Liver (tissue), 8 donors: ENCODE measurements at regions not wholly inside any gene's neighbourhood (a gene's known extent, or its start where the extent isn't known, plus 50 kb on each side); places are given as distances from the start of the nearest gene placed in this dataset.
"Not testable (repeated sequence)": the region's sequence is repeated elsewhere in the genome, so short reads cannot be mapped to it uniquely, and the experiment has no call there.

Source experiments
- DNase-seq: peaks from one replicate; pipeline ENCODE4 v3.0.0-alpha.2; 2017; ENCODE audit warnings: low spot score
- H3K27ac ChIP-seq, 2 donors: one replicate each; pipeline ENCODE4 v1.7.0; 2013; ENCODE audit warnings: inconsistent platforms in 2 of 2, low read length in 2 of 2, control low read depth in 1 of 2, low read depth in 1 of 2, mild to moderate bottlenecking in 1 of 2
- H3K27me3 ChIP-seq, 4 donors: one replicate each; pipeline versions ENCODE4 v1.6.1 to v1.7.0; 2013; ENCODE audit warnings: low read length in 3 of 4, inconsistent platforms in 1 of 4, mild to moderate bottlenecking in 1 of 4, moderate library complexity in 1 of 4; ENCODE audit not compliant: control insufficient read depth in 4 of 4, insufficient read depth in 4 of 4
- H3K36me3 ChIP-seq, 4 donors: one replicate each; pipeline versions ENCODE4 v1.6.1 to v1.7.0; 2013; ENCODE audit warnings: low read length in 3 of 4, mild to moderate bottlenecking in 3 of 4, low read depth in 1 of 4, moderate library complexity in 1 of 4; ENCODE audit not compliant: control insufficient read depth in 4 of 4, insufficient read depth in 3 of 4
- H3K4me1 ChIP-seq, 4 donors: one replicate each; pipeline versions ENCODE4 v1.6.1 to v1.7.0; 2013; ENCODE audit warnings: low read length in 3 of 4, mild to moderate bottlenecking in 3 of 4, moderate library complexity in 1 of 4; ENCODE audit not compliant: control insufficient read depth in 4 of 4, insufficient read depth in 4 of 4
- H3K4me3 ChIP-seq, 3 donors: one replicate each; pipeline versions ENCODE4 v1.6.1 to v1.7.0; 2013; ENCODE audit warnings: low read length in 3 of 3, control low read depth in 1 of 3, low read depth in 1 of 3, mild to moderate bottlenecking in 1 of 3
- H3K9ac ChIP-seq, 2 donors: one replicate each; pipeline ENCODE4 v1.7.0; 2013; ENCODE audit warnings: low read length in 2 of 2, mild to moderate bottlenecking in 2 of 2, moderate library complexity in 2 of 2, control low read depth in 1 of 2, low read depth in 1 of 2
- H3K9me3 ChIP-seq, 4 donors: one replicate each; pipeline versions ENCODE4 v1.6.1 to v1.7.0; 2013; ENCODE audit warnings: low read length in 3 of 4; ENCODE audit not compliant: control insufficient read depth in 4 of 4
- ATF3 ChIP-seq: IDR thresholded peaks from 2 replicates; pipeline ENCODE4 v1.6.1; 2016; ENCODE audit warnings: antibody characterized with exemption
- CTCF ChIP-seq: fragments of 150-350 bp; IDR thresholded peaks from 2 replicates; pipeline ENCODE4 v1.5.1; 2017; ENCODE audit warnings: improper control_type of control experiment, low read depth, low read length; ENCODE audit not compliant: missing input control
- EGR1 ChIP-seq, 2 donors: IDR thresholded peaks; 2 replicates each; pipeline ENCODE4 v1.6.1; 2016 to 2018; ENCODE audit warnings: antibody characterized with exemption in 2 of 2, low read depth in 2 of 2
- FOXA1 ChIP-seq: IDR thresholded peaks from 2 replicates; pipeline ENCODE4 v1.6.1; 2016; ENCODE audit warnings: antibody characterized with exemption
- GABPA ChIP-seq, 2 donors: IDR thresholded peaks in 1 of 2; conservative IDR thresholded peaks in 1 of 2; 2 replicates each; pipeline ENCODE4 v1.6.1; 2016; ENCODE audit warnings: antibody characterized with exemption in 2 of 2, mild to moderate bottlenecking in 1 of 2, moderate library complexity in 1 of 2
- HNF4A ChIP-seq, 2 donors: conservative IDR thresholded peaks; 2 replicates each; pipeline ENCODE4 v1.6.1; 2016; ENCODE audit warnings: antibody characterized with exemption in 2 of 2, mild to moderate bottlenecking in 2 of 2
- HNF4G ChIP-seq: IDR thresholded peaks from 2 replicates; pipeline ENCODE4 v1.6.1; 2016; ENCODE audit warnings: antibody characterized with exemption
- MAX ChIP-seq: IDR thresholded peaks from 2 replicates; pipeline ENCODE4 v1.6.1; 2016; ENCODE audit warnings: antibody characterized with exemption
- NR2F2 ChIP-seq: IDR thresholded peaks from 2 replicates; pipeline ENCODE4 v1.6.1; 2016; ENCODE audit warnings: antibody characterized with exemption
- RAD21 ChIP-seq, 2 donors: IDR thresholded peaks; 2 replicates each; pipeline ENCODE4 v1.6.1; 2016; ENCODE audit warnings: antibody characterized with exemption in 2 of 2, mild to moderate bottlenecking in 2 of 2
- REST ChIP-seq: IDR thresholded peaks from 2 replicates; pipeline ENCODE4 v1.6.1; 2016; ENCODE audit warnings: antibody characterized with exemption, mild to moderate bottlenecking
- RXRA ChIP-seq, 2 donors: IDR thresholded peaks; 2 replicates each; pipeline ENCODE4 v1.6.1; 2017 to 2018; ENCODE audit warnings: antibody characterized with exemption in 2 of 2, mild to moderate bottlenecking in 1 of 2
- SP1 ChIP-seq: IDR thresholded peaks from 2 replicates; pipeline ENCODE4 v1.6.1; 2018; ENCODE audit warnings: antibody characterized with exemption, mild to moderate bottlenecking
- TAF1 ChIP-seq: conservative IDR thresholded peaks from 2 replicates; pipeline ENCODE4 v1.6.1; 2016; ENCODE audit warnings: antibody characterized with exemption, mild to moderate bottlenecking
- YY1 ChIP-seq: IDR thresholded peaks from 2 replicates; pipeline ENCODE4 v1.6.1; 2016; ENCODE audit warnings: antibody characterized with exemption, mild to moderate bottlenecking
- ZBTB33 ChIP-seq: IDR thresholded peaks from 2 replicates; pipeline ENCODE4 v1.6.1; 2016; ENCODE audit warnings: antibody characterized with exemption
- WGBS: extraction: QIAGEN DNeasy Blood & Tissue Kit; methylation state at CpG from one replicate; pipeline ENCODE4 v1.1.7; 2013; 5-methylcytosine and 5-hydroxymethylcytosine counted together
- donor health status: healthy.
- donor health status: healthy.
- donor health status: healthy.
- donor health status: healthy.
- donor health status: healthy.

GRCh38 chr6:69571234-69571633 lies 225.6 kb downstream of the LMBRD1 start:
- TF ChIP-seq FOXA1 = no peak
- Histone ChIP-seq H3K4me3 (no peak overlapping the region), H3K9me3 (no peaks in the 10 kb centered on the region), H3K36me3 (no peaks in the 10 kb centered on the region), H3K27me3 (no peaks in the 10 kb centered on the region), H3K27ac (no peak overlapping the region), H3K4me1 (no peaks in the 10 kb centered on the region), H3K9ac (no peak overlapping the region)
- 88% methylated on average over 1 of the region's 1 CpG for WGBS
- DNase-seq = no peak

GRCh38 chr6:69570106-69570505 lies 226.7 kb downstream of the LMBRD1 start:
- Histone ChIP-seq H3K27ac (no peak overlapping the region), H3K4me1 (no peaks in the 10 kb centered on the region), H3K9ac (no peak overlapping the region), H3K4me3 (no peak overlapping the region), H3K36me3 (no peaks in the 10 kb centered on the region), H3K27me3 (no peaks in the 10 kb centered on the region), H3K9me3 (no peaks in the 10 kb centered on the region)
- 85% methylated on average over 1 of the region's 1 CpG for WGBS
- DNase-seq = no peak
- TF ChIP-seq ATF3 (no peak), EGR1 (IDR thresholded peaks at IDR 0.05; ENCODE audit: low read depth in 2 of 2) (no peak), FOXA1 (no peak), ZBTB33 (no peak), SP1 (no peak), TAF1 (no peak), GABPA (IDR thresholded peaks at IDR 0.05 in 1 of 2, conservative IDR thresholded peaks at IDR 0.05 in 1 of 2) (no peak), RXRA (IDR thresholded peaks at IDR 0.05) (no peak), CTCF (no peak), HNF4G (no peak), YY1 (no peak), REST (no peak), MAX (no peak), RAD21 (IDR thresholded peaks at IDR 0.05) (no peak), HNF4A (conservative IDR thresholded peaks at IDR 0.05) (no peak), NR2F2 (no peak)

GRCh38 chr6:69560597-69560996 lies 236.2 kb downstream of the LMBRD1 start:
- WGBS = 79% methylated on average over 6 of the region's 6 CpGs
- DNase-seq, H3K9ac ChIP-seq, H3K4me3 ChIP-seq, H3K36me3 ChIP-seq, H3K9me3 ChIP-seq, H3K4me1 ChIP-seq, H3K27me3 ChIP-seq, H3K27ac ChIP-seq: not testable (repeated sequence)
